Glomerular endothelial cell (primary cell): ENCODE measurements at regions not wholly inside any gene's neighbourhood (a gene's known extent, or its start where the extent isn't known, plus 50 kb on each side); places are given as distances from the start of the nearest gene placed in this dataset.
"Not testable (repeated sequence)": the region's sequence is repeated elsewhere in the genome, so short reads cannot be mapped to it uniquely, and the experiment has no call there.

Experiments used
- DNase-seq: peaks from one replicate; pipeline ENCODE4 v3.0.0-alpha.2; 2011; ENCODE audit warnings: low read depth, low spot score; ENCODE audit errors: extremely low read depth

- DNase-seq: no peak
Measured at GRCh38 chr3:71936681-71937080, 151.7 kb upstream of the PROK2 start.

GRCh38 chr3:71934520-71935270 is 149.7 kb upstream of the PROK2 start:
- no peak for DNase-seq

DNA sequence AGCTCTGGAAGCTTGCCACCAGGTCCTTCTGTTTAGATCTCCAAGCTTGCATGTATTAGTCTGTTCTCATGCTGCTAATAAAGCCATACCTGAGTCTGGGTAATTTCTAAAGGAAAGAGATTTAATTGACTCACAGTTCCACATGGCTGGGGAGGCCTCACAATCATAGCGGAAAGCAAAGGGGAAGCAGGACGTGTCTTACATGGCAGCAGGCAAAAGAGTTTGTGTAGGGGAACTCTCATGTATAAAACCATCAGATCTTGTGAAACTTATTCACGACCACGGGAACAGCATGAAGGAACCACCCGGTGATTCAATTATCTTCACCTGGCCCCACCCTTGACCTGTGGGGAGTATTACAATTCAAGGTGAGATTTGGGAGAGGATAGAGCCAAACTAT is 147.0 kb upstream of the PROK2 start:
- no peak for DNase-seq

DNA sequence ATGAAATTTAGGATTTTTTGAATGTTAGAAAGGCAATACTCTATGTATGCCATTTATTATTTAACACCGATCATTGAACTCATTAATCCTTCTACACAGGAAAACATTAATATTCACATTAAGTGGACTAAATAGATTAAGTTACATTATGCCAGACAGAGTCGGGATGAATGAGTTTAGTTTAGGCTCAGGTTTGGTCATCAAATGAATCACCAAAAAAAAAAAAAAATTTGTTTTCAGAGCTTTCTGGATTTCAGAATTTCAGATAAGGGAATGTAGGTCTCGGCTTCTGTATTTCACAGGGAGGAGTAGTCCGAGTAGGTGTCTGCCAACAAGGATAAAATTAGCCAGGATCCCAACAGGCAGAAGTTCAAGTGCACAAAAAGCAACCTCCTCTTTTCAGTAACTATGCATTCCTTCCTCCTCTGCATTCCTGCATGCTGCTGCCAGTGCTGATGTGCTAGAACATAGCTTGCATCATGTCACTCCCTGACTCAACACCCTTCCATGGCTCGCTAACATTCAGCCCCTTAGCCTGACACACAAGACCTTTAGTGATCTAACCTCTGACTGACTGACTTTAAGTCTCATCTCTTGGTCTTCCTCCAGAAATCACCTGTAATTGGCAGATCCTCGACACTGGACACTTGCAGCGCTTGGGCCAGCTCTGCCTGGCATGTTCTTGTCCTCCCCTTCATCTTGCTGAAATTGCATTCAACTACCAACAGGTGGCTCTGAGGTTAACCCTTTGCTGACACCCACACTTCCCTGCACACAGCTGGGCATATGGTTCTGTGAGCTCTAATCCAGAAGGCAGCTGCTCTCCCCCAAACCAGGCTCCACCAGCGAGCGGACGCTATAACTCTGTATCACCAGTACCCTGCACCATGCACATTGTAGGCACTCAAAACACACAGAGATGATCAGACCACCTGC is 145.4 kb upstream of the PROK2 start:
- no peak for DNase-seq

- no peak for DNase-seq
Measured at GRCh38 chr3:71928212-71928611, 143.3 kb upstream of the PROK2 start.

GRCh38 chr3:71927505-71928066 is 142.6 kb upstream of the PROK2 start:
- no peak for DNase-seq

GRCh38 chr3:71926616-71927015 is 141.7 kb upstream of the PROK2 start:
- no peak for DNase-seq

- DNase-seq: no peak
Measured at GRCh38 chr3:71926262-71926600, 141.3 kb upstream of the PROK2 start.

GRCh38 chr3:71925511-71926261 is 140.7 kb upstream of the PROK2 start:
- DNase-seq: not testable (repeated sequence)

DNA sequence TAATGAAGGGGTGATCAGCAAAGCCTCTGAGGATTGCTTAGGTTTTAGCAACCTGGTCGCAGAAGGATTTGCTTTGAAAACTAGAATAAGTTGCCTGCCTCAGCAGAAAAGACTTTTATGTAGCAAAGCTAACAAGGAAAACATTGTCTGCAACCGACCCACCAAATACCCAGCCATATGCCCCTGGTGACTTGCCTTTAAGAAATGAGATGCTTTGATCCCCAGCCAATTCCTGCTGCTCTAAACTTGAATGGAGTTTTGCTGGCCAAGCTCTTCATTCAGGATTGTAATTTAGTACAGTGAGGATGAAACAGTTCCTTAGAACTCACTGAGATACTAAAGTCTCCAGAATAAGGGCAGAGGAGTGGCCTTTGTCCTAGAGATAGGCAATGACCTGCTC is 139.8 kb upstream of the PROK2 start:
- DNase-seq: no peak

- no peak for DNase-seq
Measured at GRCh38 chr3:71921036-71921435, 136.1 kb upstream of the PROK2 start.

DNA sequence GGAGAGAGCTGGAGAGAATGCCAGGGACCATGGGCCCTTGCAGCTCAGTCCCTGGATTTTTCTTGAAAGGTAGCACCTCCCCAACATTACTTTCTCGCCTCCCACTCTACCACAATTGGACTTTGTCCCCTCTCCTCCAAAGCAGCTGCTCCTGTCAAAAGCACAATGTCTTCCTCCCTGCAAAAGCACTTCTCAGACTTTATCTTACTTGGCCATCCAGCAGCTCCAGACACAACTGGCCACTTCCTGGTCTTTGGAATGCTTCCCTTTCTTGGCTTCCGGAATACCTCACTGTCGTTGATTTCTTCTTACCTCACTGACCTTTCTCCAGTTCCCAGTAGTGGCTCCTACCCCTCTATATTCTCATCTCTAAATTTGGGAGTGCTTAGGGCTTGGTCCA is 134.6 kb upstream of the PROK2 start:
- DNase-seq: no peak

DNA sequence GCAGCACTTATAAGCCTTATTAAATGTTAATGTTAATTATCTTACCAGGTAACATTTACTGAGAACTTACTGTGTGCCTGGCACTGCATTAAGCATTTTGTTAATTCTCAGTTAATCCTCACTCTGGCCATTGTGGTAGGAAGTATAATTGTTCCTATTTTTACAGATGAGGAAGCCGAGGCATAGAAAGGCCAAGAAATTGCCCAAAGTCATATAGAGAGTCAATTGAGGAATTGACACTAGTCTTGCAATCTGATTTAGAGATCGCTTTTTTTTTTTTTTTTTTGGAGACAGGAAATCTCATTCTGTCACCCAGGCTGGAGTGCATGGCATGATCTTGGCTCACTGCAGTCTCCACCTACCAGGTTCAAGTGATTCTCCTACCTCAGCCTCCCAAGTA is 132.6 kb upstream of the PROK2 start:
- no peak for DNase-seq

DNA sequence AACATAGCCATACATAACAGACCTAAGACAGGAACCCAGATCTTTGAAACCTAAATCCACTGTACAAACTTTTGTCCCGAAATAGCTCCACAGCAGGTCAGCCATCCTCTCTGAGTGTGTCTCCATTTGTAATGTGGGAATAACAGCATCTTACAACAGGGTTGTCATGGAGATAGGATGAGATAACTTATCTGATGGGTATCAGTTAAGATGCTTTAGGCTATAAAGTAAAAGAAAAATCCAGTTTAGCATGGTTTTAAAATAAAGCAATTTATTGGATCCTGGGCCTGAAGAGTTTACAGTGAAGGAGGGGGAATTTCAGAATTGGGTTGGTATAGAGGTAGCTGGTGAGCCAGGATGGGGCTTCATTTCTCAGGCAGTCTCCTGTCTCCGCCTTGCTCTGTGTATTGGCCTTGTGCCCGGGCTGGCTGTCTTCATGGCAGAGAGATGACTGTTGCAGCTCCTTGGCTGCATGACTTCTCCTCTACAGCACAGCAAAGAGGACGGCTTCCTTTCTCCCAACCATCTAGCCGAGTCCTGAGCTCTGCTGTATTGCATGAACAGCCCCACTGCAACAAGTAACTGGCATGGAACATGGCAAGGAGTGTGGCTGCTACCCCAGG is 131.9 kb upstream of the PROK2 start:
- DNase-seq: no peak

- no peak for DNase-seq
Measured at GRCh38 chr3:71912839-71913495, 128.0 kb upstream of the PROK2 start.

DNA sequence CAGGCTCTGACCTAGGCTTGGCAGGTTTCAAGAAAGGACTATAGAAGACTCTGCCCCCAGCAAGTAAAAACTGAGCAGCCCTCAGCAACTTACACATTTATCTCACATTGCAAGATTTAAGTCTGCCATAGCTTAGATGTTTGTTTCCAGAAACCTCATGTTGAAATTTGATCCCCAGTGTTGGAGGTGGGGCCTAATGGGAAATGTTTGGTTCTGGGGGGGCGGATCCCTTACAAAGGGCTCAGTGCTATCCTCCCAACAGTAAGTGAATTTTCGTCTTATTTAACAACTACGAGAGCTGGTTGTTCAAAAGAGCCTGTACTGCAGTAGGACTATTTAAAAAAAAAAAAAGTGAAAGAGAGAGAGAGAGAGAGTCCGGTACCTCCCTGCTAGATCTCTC is 125.2 kb upstream of the PROK2 start:
- no peak for DNase-seq

GRCh38 chr3:71907996-71908395 is 123.0 kb upstream of the PROK2 start:
- no peak for DNase-seq

GRCh38 chr3:71906976-71907375 is 122.0 kb upstream of the PROK2 start:
- no peak for DNase-seq

- no peak for DNase-seq
Measured at GRCh38 chr3:71905426-71905825, 120.5 kb upstream of the PROK2 start.

GRCh38 chr3:71903936-71904335 is 119.0 kb upstream of the PROK2 start:
- DNase-seq: no peak
